ENCODE measurements at regions not wholly inside any gene's neighbourhood (a gene's known extent, or its start where the extent isn't known, plus 50 kb on each side); places are given as distances from the start of the nearest gene placed in this dataset.
"Not testable (repeated sequence)": the region's sequence is repeated elsewhere in the genome, so short reads cannot be mapped to it uniquely, and the experiment has no call there.

DNA sequence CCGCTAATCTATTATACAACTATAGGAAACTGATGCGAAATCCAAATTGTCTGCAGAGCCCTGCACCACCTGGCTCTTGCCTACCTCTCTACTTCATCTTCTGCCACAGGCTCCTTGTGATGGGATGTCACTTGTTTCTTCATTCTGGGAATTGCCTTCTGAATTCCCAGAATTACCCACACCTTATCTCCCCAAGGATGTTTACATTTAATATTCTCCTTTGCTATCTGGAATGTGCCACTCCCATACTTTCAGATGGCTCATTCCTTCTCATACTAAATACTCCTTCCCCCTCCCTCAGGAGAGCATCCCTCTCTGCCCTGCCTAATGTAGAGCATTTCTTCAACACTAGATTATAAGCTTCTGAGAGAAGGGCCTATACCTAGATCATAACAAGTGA, 573.1 kb downstream of the GALC start:
- ATAC-seq (no peak), DNase-seq (no peak)

DNA sequence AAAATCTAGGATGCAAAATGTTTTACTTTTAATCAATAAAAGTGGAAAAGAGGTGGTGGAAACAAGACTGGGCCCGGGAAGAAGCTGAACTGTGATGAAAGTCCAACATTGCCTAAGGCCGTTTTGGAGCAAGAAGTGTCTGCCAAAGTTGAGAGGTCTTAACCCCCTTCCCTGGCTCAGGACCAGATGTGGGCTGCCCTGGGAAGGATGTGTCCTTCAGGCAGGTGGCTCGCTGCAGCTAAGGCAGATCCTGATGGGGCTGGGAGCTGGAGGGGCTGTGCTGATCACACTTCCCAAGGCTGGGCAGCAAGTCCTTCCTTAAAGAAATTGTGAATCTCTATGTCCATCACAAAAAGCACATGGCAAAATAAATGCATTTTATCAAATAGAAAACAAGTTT, 581.6 kb downstream of the GALC start:
- no peak for ATAC-seq
- no peak for DNase-seq

DNA sequence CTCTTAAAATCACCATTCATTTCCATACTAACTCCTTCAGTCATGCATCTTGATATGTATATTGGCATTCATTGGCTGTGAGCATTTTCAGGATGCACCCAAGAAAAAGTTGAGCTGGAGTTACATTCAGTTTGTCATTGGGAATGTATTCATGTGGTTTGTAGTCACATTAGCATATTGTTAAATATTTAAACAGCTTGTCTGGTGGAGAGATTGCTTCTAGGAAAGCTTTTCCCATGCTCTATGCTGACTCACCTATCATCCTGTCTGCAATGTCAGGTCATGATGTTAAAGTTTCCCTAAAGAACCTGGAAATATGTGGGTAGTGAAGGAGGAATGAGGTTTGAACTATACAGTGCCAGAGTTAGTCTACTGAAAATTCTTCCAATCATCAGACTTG, 583.6 kb downstream of the GALC start:
- ATAC-seq (no peak), DNase-seq (no peak)

DNA sequence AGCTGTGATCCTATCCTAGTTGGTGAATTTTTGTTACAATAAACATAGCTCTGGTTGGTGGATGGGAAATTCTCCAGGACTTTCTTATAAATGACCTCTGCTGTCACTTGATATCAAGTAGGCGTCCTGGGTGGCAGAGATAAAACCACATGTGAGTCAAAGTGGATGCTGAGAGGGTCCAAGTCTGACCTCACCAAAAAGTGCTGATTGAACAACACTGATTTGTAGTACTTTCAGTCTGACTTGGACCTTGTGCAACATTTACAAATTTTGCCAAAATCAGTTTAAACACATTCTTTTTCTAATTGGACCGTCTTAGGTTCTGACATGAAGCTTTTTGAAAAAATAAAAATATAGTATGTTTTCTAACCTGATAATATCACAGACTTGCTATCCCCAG, 585.6 kb downstream of the GALC start:
- DNase-seq, result no peak
- ATAC-seq, result no peak

DNA sequence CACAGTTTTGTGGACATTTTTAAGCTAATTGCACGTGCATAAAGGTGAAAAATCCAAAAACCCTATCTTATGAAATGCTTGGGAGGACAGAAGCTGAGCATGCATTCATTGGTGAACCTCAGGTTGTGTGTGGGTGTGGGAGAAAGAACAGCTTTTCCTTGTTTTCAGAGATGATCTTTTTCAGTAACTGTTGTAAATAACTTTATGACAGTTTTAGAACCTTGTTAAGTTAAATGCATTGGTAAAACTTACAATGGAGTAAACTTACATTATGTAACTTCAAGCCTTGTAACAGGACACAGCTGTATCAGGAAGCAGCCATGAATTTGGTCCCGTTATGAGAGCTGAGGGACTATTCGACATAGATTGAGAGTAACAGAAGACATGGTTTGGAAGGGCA, 587.4 kb downstream of the GALC start:
- DNase-seq, result no peak
- no peak for ATAC-seq

DNA sequence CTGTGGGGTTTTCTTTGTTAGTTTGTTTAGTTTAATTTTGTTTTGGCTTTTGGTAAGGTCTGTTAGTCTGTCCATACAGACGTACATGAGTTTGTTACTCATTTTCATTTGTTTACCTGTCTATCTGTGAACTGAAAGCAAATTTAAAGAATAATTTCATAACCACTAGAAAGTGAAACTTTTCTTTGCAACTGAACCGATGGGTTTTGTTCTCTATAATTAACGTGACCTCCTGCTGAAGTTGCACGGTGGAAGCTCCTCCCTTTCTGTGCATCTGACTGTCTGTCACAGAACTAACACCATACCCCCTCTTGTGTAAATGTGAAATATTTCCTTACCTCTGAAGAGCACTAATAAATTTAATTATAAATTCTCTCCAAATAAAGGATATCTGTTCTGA, 595.5 kb downstream of the GALC start:
- DNase-seq (no peak), ATAC-seq (no peak)

DNA sequence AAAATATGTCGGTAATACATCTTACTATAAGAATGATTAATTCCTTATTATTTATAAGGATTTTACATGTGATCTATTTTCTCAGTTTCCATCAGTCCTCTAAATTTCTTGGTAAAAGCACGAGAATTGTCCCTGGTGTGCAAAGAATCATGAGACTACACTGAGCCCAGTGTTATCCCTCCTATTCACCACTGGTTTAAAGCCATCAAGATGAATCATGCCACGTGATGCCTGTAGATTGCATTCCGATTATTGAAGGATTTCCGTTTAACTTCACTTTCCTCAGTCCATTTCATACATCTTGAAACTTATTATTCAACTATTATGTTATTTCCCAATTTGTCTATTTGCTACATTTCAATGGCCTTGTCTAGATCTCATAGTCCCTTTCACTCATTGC, 601.9 kb downstream of the GALC start:
- ATAC-seq (no peak), DNase-seq (no peak)

DNA sequence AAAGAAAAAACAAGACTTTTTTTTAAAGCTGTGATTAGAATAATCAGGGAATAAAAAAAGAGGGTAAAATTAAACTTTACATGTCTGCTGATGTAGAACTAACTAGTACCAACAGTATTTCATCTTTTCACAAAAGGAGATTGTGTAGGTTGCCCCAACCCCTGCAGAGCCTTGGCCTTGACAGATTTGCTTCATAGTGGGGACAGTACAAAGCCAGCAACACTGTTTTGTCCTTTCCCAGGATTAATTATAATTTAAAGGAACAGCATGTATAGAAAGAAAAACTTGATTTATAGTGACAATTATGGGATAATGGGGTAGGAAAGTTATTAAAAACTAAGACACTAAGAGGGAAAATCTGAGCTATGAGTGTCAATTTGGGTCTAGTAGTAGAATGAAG, 604.0 kb downstream of the GALC start:
- DNase-seq (no peak), ATAC-seq (no peak)

DNA sequence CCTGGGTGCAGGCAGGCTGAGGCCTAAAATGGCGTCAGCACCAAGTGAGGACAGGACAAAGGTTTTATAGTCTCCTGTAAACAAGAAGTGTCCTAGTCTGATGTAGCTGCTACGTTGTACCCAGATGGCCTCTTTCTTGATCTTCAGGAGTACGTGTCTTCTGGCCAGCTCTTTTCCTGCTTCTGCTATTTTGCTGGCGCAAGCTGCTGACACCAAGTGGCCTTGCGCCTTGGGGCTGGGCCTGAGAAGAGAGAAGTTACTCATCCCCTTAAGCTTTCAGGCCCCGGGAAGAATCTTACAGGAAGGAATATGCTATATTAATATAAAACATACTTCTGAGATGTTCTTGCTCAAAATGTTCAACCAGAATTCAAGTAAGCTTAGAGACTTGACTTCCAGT, 605.2 kb downstream of the GALC start:
- no peak for DNase-seq
- ATAC-seq, result no peak

DNA sequence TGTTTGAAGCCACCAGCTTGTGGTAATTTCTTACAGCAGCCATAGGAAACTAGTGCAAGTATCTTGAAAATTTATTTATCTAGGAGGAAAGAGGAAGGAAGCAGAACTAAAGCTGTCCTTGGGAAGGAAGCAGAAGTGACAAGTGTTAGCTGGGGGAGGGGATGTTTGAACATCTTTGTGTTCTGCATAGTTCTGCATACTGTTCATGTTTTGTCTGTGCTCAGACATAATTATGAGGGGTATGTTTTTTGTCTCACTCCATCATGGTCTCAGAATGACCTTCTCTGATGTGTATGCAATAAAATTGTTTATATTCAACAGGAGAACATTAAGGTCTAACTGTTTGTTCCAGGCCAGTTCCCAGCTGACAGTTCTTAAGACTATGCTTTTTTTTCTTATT, 606.5 kb downstream of the GALC start:
- ATAC-seq, result no peak
- no peak for DNase-seq

DNA sequence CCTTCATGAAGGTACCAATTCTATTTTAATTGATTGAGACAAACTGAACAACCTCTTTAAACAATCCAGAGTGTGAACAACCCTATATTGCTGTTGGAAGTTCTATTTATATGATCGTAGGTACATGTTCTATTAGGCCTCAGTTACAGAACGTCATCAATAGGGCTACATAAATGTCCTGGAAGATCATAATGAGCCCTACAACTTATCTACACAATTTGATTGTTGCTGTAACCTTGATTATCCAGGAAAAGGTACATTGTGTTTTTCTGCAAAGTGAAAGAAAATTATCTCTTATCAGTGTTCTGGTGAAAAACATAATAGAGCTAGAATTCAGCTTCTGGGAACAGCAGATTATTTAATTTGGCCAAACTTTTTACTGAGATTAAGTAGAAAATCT, 612.9 kb downstream of the GALC start:
- ATAC-seq (no peak), DNase-seq (no peak)

DNA sequence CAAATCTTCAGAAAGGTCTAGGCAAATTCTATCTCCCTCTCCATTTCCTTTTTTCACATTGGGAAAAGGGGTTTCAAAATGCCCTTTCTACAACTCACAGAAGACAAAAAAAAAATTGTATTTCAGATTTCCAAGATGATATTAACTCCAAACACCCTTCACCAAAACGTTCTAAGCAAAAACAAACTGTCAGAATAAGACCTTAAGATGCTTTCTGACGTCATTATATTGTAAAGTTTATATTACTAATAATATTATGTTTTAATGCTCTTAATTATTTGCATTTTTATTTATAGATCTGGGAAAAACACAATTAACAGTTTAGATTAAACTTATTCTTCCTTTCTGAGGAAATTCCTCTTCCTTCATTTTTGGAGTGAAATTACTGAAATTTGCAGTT, 624.2 kb downstream of the GALC start:
- ATAC-seq, result no peak
- DNase-seq, result no peak

DNA sequence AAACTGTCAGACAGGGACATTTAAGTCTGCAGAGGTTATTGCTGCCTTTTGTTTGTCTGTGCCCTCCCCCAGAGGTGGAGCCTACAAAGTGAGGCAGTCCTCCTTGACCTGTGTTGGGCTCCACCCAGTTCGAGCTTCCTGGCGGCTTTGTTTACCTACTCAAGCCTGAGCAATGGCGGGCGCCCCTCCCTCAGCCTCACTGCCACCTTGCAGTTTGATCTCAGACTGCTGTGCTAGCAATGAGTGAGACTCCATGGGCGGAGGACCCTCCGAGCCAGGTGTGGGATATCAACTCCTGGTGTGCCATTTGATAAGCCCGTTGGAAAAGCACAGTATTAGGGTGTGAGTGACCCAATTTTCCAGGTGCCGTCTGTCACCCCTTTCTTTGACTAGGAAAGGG, 632.7 kb downstream of the GALC start:
- DNase-seq, ATAC-seq: not testable (repeated sequence)

DNA sequence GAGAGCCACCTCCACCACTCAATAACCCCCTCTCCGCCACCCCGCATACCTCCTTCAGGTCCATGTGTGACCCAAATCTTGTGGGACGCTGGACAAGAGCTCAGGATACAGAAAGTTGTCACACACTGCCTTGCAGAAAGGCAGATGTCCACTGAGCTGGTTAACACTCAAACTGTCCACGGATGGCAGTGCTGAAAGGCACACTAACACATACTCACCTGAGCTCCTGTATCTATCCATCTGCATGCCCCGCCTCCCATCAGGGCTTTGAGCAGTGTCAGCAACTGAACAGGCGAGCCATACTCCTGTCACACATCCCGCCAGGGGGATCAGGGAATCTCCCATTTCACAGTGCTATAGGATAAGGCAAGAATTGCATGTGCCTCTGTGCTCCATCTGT, 642.0 kb downstream of the GALC start:
- no peak for DNase-seq
- no peak for ATAC-seq

DNA sequence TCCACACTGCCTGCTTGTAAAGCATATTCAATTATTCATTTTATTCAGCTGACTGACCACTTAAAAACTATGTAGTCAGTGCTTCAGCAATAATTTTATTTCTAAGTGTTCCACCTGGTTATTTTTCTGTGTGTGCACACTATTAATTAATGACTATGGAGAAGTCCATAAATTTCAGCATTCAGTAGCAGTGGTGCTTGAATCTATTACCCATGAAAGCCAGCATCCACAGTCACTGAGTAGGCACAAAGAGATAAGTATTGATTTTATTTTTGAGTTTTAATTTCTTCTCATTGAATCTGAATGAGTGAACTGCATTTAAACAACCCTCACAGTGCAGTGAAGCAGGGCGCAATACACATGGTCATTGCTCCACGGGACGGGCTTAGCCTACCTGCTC, 643.1 kb downstream of the GALC start:
- no peak for DNase-seq
- no peak for ATAC-seq

DNA sequence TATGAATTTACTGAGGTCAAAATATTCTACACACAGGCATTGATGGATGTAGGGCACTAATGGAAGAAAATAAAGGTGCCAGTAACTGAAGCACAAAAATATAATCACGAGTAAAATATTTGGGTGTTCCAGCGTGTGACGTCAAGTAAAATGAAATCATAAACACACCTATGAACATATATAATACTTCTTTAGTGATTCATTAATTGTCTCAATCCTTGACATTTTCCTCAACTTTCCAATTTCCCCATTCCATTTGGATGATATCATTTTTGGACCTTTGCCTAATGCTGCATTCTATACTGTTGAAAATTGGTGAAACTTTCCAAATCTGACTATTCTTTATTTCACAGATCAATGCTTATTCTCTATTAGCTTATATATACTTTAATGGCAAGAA, 649.3 kb downstream of the GALC start:
- no peak for ATAC-seq
- DNase-seq, result no peak

DNA sequence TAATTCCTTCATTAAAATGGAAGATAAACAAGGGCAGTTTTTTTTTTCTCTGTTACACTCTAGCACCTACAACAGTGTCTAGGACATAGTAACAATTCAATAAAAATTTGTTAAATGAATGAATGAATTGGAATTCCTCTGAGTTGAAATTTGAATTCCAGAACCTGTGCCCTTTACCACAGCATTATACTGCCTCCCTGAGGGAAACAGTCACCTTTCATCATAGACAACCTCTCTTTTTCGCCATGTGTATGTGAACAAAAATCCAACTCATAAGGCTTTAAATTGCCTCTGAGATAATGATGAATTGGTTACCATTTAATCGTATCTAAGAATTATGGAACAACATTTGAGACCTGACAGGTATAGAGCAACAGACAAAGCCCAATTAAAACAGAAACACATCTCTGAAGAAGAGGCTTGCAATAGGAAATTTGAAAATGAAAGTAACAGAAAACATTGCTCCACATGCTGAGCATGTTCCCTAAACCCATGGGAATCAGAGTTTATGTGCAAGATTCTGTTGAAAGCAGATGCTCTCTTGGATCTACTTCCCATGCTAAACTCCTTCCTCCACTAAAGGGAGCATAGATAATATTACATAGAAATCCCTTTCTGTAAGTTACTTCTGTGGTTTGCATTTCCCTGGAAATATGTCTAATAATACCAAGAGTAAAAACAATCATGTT, 657.8 kb downstream of the GALC start:
- ATAC-seq (no peak), DNase-seq (no peak)

DNA sequence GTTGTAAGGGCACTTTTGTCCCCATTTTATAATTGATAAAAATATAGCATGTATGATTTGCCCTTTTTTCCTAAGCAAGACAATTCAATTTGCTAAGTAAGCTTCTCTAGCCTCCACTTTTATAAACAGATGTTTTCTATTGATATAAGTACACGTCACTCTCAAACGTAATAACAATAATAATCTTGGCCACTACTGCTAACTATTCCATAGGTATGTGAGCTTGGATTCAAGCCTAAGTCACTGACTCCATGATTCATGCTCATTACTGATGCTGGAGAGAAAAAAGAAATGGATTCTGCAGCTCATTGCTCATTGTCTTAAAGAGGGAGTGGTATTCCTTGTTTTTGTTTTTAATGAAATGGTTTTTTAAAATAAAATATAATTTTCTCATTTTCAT, 661.0 kb downstream of the GALC start:
- DNase-seq (no peak), ATAC-seq (no peak)

DNA sequence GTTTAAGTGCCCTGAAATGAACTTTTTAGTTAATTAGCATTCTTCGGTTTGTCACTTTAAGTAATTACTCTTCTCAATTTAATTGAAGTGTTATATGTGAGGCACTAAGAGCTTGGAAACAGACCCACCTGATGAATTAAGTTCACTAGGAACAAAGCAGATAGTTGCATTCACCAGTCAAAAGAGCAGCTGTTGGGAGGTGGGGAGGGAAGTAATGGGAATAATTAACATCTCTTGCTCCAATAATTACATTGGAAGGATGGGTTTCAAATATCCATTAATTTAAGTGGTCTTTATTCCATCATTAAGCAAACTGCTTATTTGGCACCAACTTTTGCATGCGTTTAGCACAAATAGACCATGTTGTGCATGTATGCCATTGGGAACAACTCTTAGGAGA, 667.2 kb downstream of the GALC start:
- DNase-seq (no peak), ATAC-seq (no peak)

DNA sequence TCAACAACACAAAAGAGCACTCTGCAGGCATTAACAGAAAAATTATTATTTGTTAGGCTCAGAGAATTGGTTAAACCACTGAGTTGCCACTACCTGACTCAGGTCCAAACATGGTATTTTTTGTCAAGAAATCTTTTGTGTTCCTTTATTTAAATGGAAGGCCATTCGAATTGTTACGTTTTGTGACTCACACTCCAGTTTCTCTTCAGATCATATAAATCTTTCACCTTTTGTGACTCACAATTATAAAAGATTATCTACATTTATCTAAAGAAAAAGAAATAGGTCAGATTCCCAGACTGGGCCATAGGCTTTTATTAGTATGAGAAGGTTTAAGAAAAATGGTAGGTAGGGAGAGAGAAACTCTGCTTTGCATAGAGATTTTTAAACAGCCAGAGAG, 669.8 kb downstream of the GALC start:
- ATAC-seq (no peak), DNase-seq (no peak)

DNA sequence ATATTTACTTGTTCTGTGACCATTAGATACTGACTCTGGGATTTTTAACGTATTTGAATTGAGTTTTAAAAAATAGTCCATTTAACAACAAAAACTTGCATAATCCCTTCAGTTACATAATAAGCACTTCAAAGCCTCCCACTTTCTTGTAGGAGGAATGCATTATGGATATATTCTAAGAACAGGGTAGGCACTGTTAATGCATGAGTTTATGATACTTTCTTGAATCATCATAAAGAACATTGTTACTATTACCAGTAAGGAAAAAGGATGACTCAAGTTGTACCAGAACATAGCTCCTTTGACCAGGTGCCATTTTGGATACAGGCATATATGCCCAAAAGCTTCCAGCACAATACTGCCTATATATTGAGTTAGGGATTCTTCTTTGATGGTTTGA, 671.4 kb downstream of the GALC start:
- ATAC-seq, result no peak

DNA sequence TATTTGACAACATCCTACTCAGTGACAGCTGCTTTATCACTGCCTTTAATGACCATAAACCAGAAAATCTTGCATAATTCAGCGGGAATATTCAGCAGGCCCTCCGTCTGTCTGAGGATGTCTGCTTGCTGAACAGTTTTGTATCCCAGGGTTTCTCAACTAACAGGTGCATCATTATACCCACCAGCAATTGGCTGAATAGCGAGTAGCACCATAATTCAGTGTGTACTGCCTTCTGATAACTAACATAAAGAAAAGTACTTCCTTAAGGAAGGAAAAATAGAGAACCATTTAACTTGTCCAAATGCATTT, 680.1 kb downstream of the GALC start:
- ATAC-seq (no peak), DNase-seq (no peak)

More for the DNA sequence above, 671.4 kb downstream of the GALC start:
- DNase-seq, result no peak

DNA sequence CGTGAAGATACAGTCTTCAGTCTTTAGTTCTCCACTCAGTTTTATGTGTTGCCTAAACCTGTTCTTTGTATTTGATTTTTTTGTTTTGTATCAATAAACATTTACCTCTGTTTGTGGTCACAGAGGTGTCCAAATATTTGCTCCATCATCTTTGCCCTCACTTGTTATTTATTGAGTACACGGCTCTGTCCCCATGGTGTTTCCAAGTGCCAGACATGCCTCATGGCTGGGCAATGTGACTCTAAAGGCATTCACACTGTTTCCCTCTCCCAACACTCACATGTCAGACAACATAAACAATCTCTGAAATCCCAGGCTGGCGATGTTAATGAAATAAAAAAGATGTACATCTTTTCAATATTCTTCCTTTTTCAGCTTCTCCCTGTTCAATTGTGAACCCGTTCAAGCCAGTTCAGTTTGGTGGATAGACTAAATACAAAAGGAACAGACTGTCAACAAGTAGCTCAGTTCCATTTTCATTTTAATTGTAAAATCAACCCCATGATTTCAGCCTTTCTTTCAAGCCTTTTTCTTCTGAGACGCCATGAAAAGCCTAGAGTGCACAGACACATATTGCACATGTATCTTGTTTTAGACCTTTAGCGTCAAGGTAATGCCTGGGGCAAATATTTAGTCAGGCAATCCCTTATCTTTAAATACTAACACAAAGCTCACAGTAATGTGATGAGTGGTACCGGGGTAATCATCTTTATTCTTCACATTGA, 680.7 kb downstream of the GALC start:
- DNase-seq, result no peak
- ATAC-seq, result no peak

DNA sequence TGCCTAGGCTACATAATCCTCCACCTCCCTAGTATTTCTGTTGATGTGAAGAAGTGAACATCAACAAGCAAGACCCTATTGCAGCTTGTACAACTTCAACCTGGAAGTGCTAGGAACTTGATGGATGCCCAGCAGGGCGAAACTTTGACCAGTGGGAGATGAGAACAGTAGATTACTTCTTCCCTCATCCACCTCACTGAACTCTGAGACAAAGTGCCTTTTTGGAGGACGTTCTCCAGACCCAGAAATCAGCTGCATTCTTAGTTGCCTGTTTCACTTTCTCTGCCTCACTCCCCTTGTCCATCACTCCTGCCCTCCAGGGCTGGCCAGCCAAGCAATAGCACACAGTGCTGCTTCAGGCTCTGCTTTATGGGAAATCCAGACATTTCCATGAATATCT, 683.4 kb downstream of the GALC start:
- DNase-seq, result no peak
- ATAC-seq, result no peak

All from stimulated activated naive CD8-positive, alpha-beta T cell treated with anti-CD3 and anti-CD28 coated beads, Interleukin-15, Interleukin-2, amounts not matched to agents 100 U/mL and 50 U/mL, for 24 hours (primary cell).